ENCODE measurements at regions not wholly inside any gene's neighbourhood (a gene's known extent, or its start where the extent isn't known, plus 50 kb on each side); places are given as distances from the start of the nearest gene placed in this dataset.

DNA sequence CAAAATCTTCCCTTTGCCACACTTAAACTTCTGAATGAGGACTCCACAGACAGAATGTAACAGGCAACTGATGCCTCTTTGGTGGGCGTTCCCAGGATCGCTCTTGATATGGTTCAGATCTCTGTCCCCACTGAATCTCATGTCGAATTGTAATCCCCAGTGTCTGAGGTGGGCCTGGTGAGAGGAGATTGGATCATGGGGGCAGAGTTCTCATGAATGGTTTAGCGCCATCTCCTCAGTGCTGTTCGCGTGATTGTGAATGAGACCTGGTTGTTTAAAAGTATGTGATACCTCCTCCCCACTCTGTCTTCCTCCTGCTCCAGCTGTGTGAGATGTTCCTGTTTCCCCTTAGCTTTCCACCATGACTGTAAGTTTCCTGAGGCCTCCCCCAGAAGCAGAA, 111.1 kb upstream of the SLC66A3 start (continued):
- TF ChIP-seq JUNB (IDR thresholded peaks at IDR 0.05; ENCODE audit: unreplicated experiment) (no peak), POLR2AphosphoS5 (IDR thresholded peaks at IDR 0.05; ENCODE audit: low read depth) (no peak), NANOG (IDR thresholded peaks at IDR 0.05; ENCODE audit: borderline replicate concordance) (no peak), ZNF331 (CRISPR knock-in tag; IDR thresholded peaks at IDR 0.05; ENCODE audit: low read depth) (no peak)

DNA sequence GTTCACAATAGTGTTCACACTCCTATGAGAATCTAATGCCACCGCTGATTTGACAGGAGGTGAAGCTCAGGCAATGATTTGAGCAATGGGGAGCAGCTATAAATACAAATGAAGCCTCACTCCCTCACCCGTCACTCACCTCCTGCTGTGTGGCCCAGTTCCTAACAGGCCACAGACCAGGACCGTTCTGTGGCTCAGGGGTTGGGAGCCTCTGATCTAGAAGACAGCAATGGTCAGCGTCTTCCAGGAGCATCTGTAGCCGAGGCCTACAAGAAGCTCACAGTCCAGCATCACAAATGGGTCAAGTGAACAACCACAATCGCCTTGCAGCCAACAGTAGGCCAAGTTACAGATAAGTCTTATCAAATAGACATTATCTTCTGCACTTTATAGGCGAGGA, 110.0 kb upstream of the SLC66A3 start:
- Mint-ChIP-seq H3K4me3 (no peak overlapping the region), H3K27ac (no peak overlapping the region), H3K27me3 (ENCODE audit: insufficient read depth, low read depth, poor library complexity) (no peaks in the 10 kb centered on the region), H3K36me3 (ENCODE audit: low read depth) (no peaks in the 10 kb centered on the region), H3K9me3 (no peaks in the 10 kb centered on the region), H3K4me1 (peaks cover 19% of the 10 kb centered on the region)
- Histone ChIP-seq H3K79me2 (replicated peaks; ENCODE audit: insufficient read depth) (no peaks in the 10 kb centered on the region), H4K20me1 (replicated peaks; ENCODE audit: insufficient read depth) (no peaks in the 10 kb centered on the region), H2AFZ (no peak overlapping the region), H3K36me3 (ENCODE audit: insufficient read depth) (no peaks in the 10 kb centered on the region), H3K4me3 (no peak overlapping the region), H3K4me2 (no peak overlapping the region), H3K27ac (ENCODE audit: low read depth) (no peak overlapping the region), H3F3A (replicated peaks; ENCODE audit: low read depth) (no peaks in the 10 kb centered on the region), H3K27me3 (ENCODE audit: insufficient read depth) (no peaks in the 10 kb centered on the region), H3K4me1 (ENCODE audit: insufficient read depth) (peaks cover 4% of the 10 kb centered on the region; the same call in 1 of the 2 replicates), H3K9me2 (ENCODE audit: insufficient read depth) (no peaks in the 10 kb centered on the region)
- ATAC-seq (no peak), DNase-seq (ENCODE audit: low spot score) (no peak)
- TF ChIP-seq CREB1 (CRISPR knock-in tag; IDR thresholded peaks at IDR 0.05; ENCODE audit: low read depth) (no peak), POLR2AphosphoS5 (IDR thresholded peaks at IDR 0.05; ENCODE audit: low read depth) (no peak), ZNF331 (CRISPR knock-in tag; IDR thresholded peaks at IDR 0.05; ENCODE audit: low read depth) (no peak), EZH2 (IDR thresholded peaks at IDR 0.05; ENCODE audit: low read depth, unreplicated experiment) (no peak), NANOG (IDR thresholded peaks at IDR 0.05; ENCODE audit: borderline replicate concordance) (no peak), EZH2phosphoT487 (IDR thresholded peaks at IDR 0.05; ENCODE audit: unreplicated experiment) (no peak), JUNB (IDR thresholded peaks at IDR 0.05; ENCODE audit: unreplicated experiment) (no peak), ZNF114 (CRISPR knock-in tag; IDR thresholded peaks at IDR 0.05) (no peak), STAT1 (IDR thresholded peaks at IDR 0.05; ENCODE audit: unreplicated experiment) (no peak)
- TF ChIP-seq, protein P1, sequence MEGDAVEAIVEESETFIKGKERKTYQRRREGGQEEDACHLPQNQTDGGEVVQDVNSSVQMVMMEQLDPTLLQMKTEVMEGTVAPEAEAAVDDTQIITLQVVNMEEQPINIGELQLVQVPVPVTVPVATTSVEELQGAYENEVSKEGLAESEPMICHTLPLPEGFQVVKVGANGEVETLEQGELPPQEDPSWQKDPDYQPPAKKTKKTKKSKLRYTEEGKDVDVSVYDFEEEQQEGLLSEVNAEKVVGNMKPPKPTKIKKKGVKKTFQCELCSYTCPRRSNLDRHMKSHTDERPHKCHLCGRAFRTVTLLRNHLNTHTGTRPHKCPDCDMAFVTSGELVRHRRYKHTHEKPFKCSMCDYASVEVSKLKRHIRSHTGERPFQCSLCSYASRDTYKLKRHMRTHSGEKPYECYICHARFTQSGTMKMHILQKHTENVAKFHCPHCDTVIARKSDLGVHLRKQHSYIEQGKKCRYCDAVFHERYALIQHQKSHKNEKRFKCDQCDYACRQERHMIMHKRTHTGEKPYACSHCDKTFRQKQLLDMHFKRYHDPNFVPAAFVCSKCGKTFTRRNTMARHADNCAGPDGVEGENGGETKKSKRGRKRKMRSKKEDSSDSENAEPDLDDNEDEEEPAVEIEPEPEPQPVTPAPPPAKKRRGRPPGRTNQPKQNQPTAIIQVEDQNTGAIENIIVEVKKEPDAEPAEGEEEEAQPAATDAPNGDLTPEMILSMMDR (conservative IDR thresholded peaks at IDR 0.05; ENCODE audit: low read depth in 2 of 2) = no peak
- TF ChIP-seq, protein P2, sequence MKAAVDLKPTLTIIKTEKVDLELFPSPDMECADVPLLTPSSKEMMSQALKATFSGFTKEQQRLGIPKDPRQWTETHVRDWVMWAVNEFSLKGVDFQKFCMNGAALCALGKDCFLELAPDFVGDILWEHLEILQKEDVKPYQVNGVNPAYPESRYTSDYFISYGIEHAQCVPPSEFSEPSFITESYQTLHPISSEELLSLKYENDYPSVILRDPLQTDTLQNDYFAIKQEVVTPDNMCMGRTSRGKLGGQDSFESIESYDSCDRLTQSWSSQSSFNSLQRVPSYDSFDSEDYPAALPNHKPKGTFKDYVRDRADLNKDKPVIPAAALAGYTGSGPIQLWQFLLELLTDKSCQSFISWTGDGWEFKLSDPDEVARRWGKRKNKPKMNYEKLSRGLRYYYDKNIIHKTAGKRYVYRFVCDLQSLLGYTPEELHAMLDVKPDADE (IDR thresholded peaks at IDR 0.05) = no peak
- TF ChIP-seq, protein P3, sequence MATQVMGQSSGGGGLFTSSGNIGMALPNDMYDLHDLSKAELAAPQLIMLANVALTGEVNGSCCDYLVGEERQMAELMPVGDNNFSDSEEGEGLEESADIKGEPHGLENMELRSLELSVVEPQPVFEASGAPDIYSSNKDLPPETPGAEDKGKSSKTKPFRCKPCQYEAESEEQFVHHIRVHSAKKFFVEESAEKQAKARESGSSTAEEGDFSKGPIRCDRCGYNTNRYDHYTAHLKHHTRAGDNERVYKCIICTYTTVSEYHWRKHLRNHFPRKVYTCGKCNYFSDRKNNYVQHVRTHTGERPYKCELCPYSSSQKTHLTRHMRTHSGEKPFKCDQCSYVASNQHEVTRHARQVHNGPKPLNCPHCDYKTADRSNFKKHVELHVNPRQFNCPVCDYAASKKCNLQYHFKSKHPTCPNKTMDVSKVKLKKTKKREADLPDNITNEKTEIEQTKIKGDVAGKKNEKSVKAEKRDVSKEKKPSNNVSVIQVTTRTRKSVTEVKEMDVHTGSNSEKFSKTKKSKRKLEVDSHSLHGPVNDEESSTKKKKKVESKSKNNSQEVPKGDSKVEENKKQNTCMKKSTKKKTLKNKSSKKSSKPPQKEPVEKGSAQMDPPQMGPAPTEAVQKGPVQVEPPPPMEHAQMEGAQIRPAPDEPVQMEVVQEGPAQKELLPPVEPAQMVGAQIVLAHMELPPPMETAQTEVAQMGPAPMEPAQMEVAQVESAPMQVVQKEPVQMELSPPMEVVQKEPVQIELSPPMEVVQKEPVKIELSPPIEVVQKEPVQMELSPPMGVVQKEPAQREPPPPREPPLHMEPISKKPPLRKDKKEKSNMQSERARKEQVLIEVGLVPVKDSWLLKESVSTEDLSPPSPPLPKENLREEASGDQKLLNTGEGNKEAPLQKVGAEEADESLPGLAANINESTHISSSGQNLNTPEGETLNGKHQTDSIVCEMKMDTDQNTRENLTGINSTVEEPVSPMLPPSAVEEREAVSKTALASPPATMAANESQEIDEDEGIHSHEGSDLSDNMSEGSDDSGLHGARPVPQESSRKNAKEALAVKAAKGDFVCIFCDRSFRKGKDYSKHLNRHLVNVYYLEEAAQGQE (IDR thresholded peaks at IDR 0.05; ENCODE audit: unreplicated experiment) = no peak
- TF ChIP-seq, protein P4, sequence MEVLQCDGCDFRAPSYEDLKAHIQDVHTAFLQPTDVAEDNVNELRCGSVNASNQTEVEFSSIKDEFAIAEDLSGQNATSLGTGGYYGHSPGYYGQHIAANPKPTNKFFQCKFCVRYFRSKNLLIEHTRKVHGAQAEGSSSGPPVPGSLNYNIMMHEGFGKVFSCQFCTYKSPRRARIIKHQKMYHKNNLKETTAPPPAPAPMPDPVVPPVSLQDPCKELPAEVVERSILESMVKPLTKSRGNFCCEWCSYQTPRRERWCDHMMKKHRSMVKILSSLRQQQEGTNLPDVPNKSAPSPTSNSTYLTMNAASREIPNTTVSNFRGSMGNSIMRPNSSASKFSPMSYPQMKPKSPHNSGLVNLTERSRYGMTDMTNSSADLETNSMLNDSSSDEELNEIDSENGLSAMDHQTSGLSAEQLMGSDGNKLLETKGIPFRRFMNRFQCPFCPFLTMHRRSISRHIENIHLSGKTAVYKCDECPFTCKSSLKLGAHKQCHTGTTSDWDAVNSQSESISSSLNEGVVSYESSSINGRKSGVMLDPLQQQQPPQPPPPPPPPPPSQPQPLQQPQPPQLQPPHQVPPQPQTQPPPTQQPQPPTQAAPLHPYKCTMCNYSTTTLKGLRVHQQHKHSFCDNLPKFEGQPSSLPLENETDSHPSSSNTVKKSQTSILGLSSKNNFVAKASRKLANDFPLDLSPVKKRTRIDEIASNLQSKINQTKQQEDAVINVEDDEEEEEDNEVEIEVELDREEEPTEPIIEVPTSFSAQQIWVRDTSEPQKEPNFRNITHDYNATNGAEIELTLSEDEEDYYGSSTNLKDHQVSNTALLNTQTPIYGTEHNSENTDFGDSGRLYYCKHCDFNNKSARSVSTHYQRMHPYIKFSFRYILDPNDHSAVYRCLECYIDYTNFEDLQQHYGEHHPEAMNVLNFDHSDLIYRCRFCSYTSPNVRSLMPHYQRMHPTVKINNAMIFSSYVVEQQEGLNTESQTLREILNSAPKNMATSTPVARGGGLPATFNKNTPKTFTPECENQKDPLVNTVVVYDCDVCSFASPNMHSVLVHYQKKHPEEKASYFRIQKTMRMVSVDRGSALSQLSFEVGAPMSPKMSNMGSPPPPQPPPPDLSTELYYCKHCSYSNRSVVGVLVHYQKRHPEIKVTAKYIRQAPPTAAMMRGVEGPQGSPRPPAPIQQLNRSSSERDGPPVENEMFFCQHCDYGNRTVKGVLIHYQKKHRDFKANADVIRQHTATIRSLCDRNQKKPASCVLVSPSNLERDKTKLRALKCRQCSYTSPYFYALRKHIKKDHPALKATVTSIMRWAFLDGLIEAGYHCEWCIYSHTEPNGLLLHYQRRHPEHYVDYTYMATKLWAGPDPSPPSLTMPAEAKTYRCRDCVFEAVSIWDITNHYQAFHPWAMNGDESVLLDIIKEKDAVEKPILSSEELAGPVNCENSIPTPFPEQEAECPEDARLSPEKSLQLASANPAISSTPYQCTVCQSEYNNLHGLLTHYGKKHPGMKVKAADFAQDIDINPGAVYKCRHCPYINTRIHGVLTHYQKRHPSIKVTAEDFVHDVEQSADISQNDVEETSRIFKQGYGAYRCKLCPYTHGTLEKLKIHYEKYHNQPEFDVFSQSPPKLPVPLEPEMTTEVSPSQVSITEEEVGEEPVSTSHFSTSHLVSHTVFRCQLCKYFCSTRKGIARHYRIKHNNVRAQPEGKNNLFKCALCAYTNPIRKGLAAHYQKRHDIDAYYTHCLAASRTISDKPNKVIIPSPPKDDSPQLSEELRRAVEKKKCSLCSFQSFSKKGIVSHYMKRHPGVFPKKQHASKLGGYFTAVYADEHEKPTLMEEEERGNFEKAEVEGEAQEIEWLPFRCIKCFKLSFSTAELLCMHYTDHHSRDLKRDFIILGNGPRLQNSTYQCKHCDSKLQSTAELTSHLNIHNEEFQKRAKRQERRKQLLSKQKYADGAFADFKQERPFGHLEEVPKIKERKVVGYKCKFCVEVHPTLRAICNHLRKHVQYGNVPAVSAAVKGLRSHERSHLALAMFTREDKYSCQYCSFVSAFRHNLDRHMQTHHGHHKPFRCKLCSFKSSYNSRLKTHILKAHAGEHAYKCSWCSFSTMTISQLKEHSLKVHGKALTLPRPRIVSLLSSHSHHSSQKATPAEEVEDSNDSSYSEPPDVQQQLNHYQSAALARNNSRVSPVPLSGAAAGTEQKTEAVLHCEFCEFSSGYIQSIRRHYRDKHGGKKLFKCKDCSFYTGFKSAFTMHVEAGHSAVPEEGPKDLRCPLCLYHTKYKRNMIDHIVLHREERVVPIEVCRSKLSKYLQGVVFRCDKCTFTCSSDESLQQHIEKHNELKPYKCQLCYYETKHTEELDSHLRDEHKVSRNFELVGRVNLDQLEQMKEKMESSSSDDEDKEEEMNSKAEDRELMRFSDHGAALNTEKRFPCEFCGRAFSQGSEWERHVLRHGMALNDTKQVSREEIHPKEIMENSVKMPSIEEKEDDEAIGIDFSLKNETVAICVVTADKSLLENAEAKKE (CRISPR knock-in tag; IDR thresholded peaks at IDR 0.05) = no peak

Data from GM23338 (cell line).